ENCODE measurements at regions not wholly inside any gene's neighbourhood (a gene's known extent, or its start where the extent isn't known, plus 50 kb on each side); places are given as distances from the start of the nearest gene placed in this dataset.

- no peak for TF ChIP-seq CTCF (IDR thresholded peaks at IDR 0.05)
- no peak for TF ChIP-seq POLR2AphosphoS5 (IDR thresholded peaks at IDR 0.05; ENCODE audit: insufficient read depth in 1 of 2, low read depth in 1 of 2)
Measured at GRCh38 chr3:102757950-102758349, 323.1 kb downstream of the ZPLD1 start.
